ENCODE measurements at regions not wholly inside any gene's neighbourhood (a gene's known extent, or its start where the extent isn't known, plus 50 kb on each side); places are given as distances from the start of the nearest gene placed in this dataset.

- DNase-seq, result no peak
Observed at GRCh38 chr13:22252281-22252830, 581.5 kb downstream of the FGF9 start.

GRCh38 chr13:22253107-22253506 is 582.2 kb downstream of the FGF9 start:
- DNase-seq, result no peak

GRCh38 chr13:22256111-22256639 is 585.3 kb downstream of the FGF9 start:
- no peak for DNase-seq

GRCh38 chr13:22262001-22262885 is 591.4 kb downstream of the FGF9 start:
- DNase-seq, result no peak

GRCh38 chr13:22263185-22263584 is 592.3 kb downstream of the FGF9 start:
- DNase-seq, result no peak

- no peak for DNase-seq
Observed at GRCh38 chr13:22265563-22265962, 594.7 kb downstream of the FGF9 start.

GRCh38 chr13:22270881-22271280 is 600.0 kb downstream of the FGF9 start:
- DNase-seq, result no peak

GRCh38 chr13:22271903-22272302 is 601.0 kb downstream of the FGF9 start:
- no peak for DNase-seq

- DNase-seq, result no peak
Observed at GRCh38 chr13:22275393-22275792, 604.5 kb downstream of the FGF9 start.

GRCh38 chr13:22276616-22277015 is 605.7 kb downstream of the FGF9 start:
- no peak for DNase-seq

- DNase-seq, result no peak
Observed at GRCh38 chr13:22278336-22278929, 607.6 kb downstream of the FGF9 start.

- no peak for DNase-seq
Observed at GRCh38 chr13:22285867-22286266, 615.0 kb downstream of the FGF9 start.

- no peak for DNase-seq
Observed at GRCh38 chr13:22286338-22286737, 615.5 kb downstream of the FGF9 start.

GRCh38 chr13:22287343-22287920 is 616.6 kb downstream of the FGF9 start:
- no peak for DNase-seq

- no peak for DNase-seq
Observed at GRCh38 chr13:22288496-22288895, 617.6 kb downstream of the FGF9 start.

GRCh38 chr13:22289711-22290110 is 618.8 kb downstream of the FGF9 start:
- no peak for DNase-seq

GRCh38 chr13:22298530-22298929 is 627.7 kb downstream of the FGF9 start:
- no peak for DNase-seq

- DNase-seq, result peak; percentile 40
Observed at GRCh38 chr13:22311734-22312404, 641.0 kb downstream of the FGF9 start.

- DNase-seq, result no peak
Observed at GRCh38 chr13:22312405-22312803, 641.5 kb downstream of the FGF9 start.

GRCh38 chr13:22316494-22317025 is 645.7 kb downstream of the FGF9 start:
- DNase-seq, result no peak

- DNase-seq, result peak; percentile 15
Observed at GRCh38 chr13:22320991-22321390, 650.1 kb downstream of the FGF9 start.

GRCh38 chr13:22325761-22326160 is 654.9 kb downstream of the FGF9 start:
- DNase-seq, result no peak

- no peak for DNase-seq
Observed at GRCh38 chr13:22332416-22332815, 661.5 kb downstream of the FGF9 start.
